ENCODE measurements at regions not wholly inside any gene's neighbourhood (a gene's known extent, or its start where the extent isn't known, plus 50 kb on each side); places are given as distances from the start of the nearest gene placed in this dataset.
A peak's percentile ranks its signal among the peaks of the same experiment; 100 is the strongest.

DNA sequence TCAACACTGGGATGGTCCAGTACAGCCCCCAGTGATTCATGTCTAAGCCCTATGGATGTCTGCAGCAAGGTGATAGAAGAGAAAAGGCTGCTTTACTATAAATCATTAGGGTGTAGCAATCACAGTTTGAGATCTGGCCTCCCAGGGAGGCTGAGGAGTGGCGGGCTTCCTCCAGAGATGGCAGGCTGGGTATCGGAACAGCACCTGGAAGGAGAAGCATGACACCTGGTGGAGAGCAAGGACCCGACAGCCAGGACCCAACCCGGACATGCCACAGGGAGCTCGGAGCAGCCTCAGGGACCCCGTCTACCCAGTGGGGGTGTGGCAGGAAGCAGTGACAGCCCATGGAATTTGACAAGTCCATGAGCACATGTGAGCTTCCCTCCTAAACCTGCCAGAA, 114.8 kb upstream of the CD93 start:
- H3K36me3 ChIP-seq (ENCODE audit: control insufficient read depth, insufficient read depth, low read length), result no peaks in the 10 kb centered on the region
- no peak for DNase-seq (ENCODE audit: extremely low read depth, insufficient read length)
- TF ChIP-seq, protein P1, sequence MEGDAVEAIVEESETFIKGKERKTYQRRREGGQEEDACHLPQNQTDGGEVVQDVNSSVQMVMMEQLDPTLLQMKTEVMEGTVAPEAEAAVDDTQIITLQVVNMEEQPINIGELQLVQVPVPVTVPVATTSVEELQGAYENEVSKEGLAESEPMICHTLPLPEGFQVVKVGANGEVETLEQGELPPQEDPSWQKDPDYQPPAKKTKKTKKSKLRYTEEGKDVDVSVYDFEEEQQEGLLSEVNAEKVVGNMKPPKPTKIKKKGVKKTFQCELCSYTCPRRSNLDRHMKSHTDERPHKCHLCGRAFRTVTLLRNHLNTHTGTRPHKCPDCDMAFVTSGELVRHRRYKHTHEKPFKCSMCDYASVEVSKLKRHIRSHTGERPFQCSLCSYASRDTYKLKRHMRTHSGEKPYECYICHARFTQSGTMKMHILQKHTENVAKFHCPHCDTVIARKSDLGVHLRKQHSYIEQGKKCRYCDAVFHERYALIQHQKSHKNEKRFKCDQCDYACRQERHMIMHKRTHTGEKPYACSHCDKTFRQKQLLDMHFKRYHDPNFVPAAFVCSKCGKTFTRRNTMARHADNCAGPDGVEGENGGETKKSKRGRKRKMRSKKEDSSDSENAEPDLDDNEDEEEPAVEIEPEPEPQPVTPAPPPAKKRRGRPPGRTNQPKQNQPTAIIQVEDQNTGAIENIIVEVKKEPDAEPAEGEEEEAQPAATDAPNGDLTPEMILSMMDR (IDR thresholded peaks at IDR 0.05; ENCODE audit: insufficient read depth, low read length, poor library complexity, severe bottlenecking), result peak; percentile 54
- H3K27me3 ChIP-seq (replicated peaks; ENCODE audit: control insufficient read depth, insufficient read depth, low read length), result no peaks in the 10 kb centered on the region; the same call in 1 of the 2 replicates
- H3K4me3 ChIP-seq (replicated peaks; ENCODE audit: low read depth, low read length), result no peak overlapping the region

DNA sequence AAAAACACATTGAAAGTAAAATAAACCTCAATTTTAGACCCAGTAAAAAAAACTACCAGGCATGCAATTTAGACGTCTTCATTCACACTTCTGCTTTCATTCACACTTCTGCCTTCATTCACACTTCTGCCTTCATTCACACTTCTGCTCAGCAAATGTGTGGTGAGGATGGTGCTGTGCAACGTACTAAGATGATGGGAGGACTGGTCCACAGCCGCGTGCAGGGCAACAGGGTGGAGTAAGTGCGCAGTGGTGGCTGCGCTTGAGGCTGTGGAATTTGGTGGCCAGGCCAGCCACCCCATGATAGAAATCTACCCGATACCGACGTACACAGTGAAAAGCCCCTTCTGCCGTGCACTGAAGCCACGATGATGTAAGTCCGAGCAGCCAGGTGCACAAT, 114.3 kb upstream of the CD93 start:
- DNase-seq (ENCODE audit: extremely low read depth, insufficient read length), result peak; percentile 57
- H3K36me3 ChIP-seq (ENCODE audit: control insufficient read depth, insufficient read depth, low read length), result no peaks in the 10 kb centered on the region
- TF ChIP-seq, protein P1 (IDR thresholded peaks at IDR 0.05; ENCODE audit: insufficient read depth, low read length, poor library complexity, severe bottlenecking), result no peak
- no peaks in the 10 kb centered on the region; the same call in 1 of the 2 replicates for H3K27me3 ChIP-seq (replicated peaks; ENCODE audit: control insufficient read depth, insufficient read depth, low read length)
- H3K4me3 ChIP-seq (replicated peaks; ENCODE audit: low read depth, low read length), result no peak overlapping the region

DNA sequence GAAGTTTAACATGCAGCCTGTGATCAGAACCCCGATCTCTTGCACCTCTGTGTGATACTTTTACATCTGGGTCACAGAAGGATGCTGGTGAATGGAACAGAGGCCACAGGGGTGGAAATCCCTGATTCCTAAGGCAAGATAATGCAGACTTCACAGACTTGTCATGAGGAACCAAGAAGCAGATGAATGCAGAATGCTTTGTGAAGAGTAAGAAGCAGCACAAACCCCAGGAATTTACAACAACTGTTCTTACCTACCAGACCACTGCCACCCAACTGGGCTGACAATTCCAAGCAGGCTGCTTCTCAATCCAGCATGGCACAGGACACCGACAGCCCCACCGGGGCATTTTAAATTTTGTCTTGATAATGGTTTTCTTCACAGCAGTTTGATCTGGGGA, 113.2 kb upstream of the CD93 start:
- TF ChIP-seq, protein P1 (IDR thresholded peaks at IDR 0.05; ENCODE audit: insufficient read depth, low read length, poor library complexity, severe bottlenecking), result no peak
- no peak for DNase-seq (ENCODE audit: extremely low read depth, insufficient read length)
- no peaks in the 10 kb centered on the region; the same call in 1 of the 2 replicates for H3K27me3 ChIP-seq (replicated peaks; ENCODE audit: control insufficient read depth, insufficient read depth, low read length)
- no peak overlapping the region for H3K4me3 ChIP-seq (replicated peaks; ENCODE audit: low read depth, low read length)
- no peaks in the 10 kb centered on the region for H3K36me3 ChIP-seq (ENCODE audit: control insufficient read depth, insufficient read depth, low read length)

DNA sequence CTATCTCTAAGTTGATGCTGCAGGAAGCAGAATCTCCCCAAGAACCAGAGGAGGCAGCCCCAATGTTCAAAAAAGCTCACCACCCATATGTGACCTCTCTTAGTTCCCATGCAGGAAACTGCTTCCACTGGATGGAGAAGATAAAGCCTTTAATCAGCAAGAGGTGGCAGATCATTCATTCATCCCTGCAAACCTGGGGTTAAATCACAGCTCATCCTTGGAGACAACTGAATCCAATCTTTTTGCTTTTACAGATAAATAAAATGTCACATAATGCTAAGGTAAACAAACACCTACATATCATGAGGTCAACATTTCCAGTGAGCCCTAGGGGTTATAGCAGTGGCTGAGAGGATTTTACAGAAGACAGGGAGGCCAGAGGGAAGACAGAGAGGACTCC, 112.7 kb upstream of the CD93 start:
- Histone ChIP-seq H3K36me3 (ENCODE audit: control insufficient read depth, insufficient read depth, low read length) (no peaks in the 10 kb centered on the region), H3K27me3 (replicated peaks; ENCODE audit: control insufficient read depth, insufficient read depth, low read length) (no peaks in the 10 kb centered on the region; the same call in 1 of the 2 replicates), H3K4me3 (replicated peaks; ENCODE audit: low read depth, low read length) (no peak overlapping the region)
- TF ChIP-seq, protein P1 (IDR thresholded peaks at IDR 0.05; ENCODE audit: insufficient read depth, low read length, poor library complexity, severe bottlenecking), result no peak
- no peak for DNase-seq (ENCODE audit: extremely low read depth, insufficient read length)

DNA sequence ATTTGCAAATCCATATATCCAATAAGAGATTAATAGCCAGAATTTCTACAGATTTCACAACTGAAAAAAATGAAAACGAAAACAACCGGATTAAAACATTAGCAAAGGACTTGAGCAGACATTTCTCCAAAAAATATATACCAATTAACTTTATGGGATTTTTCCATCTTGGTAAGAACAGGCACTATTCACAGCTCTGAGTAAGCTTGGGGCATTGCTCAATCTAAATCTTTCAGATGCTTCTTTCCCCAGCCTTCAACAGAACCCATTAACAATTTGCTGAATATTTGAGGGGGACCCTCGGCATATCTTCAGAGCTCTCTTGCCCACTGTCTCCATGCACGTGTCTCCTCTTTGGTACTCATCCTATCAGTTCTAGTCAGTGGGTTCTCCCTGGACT, 111.7 kb upstream of the CD93 start:
- DNase-seq (ENCODE audit: extremely low read depth, insufficient read length), result no peak
- TF ChIP-seq, protein P1 (IDR thresholded peaks at IDR 0.05; ENCODE audit: insufficient read depth, low read length, poor library complexity, severe bottlenecking), result no peak
- Histone ChIP-seq H3K36me3 (ENCODE audit: control insufficient read depth, insufficient read depth, low read length) (no peaks in the 10 kb centered on the region), H3K27me3 (replicated peaks; ENCODE audit: control insufficient read depth, insufficient read depth, low read length) (no peaks in the 10 kb centered on the region; the same call in 1 of the 2 replicates), H3K4me3 (replicated peaks; ENCODE audit: low read depth, low read length) (no peak overlapping the region)

DNA sequence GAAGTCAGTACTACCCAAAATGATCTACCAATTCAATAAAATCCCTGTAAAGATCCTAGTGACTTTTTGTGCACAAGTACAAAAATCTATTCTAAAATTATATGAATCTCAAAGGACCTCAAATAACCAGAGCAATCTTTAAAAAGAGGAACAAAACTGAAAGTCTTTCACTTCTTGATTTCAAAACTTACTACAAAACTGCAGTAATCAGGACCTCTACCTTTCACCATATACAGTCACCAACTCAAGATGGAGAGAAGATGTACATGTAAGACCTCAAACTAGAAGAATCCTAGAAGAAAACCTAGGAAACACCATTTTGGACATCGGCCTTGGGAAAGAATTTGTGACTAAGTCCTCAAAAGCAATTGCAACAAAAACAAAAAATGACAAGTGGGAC, 109.5 kb upstream of the CD93 start:
- DNase-seq (ENCODE audit: extremely low read depth, insufficient read length), result no peak
- Histone ChIP-seq H3K4me3 (replicated peaks; ENCODE audit: low read depth, low read length) (no peak overlapping the region), H3K27me3 (replicated peaks; ENCODE audit: control insufficient read depth, insufficient read depth, low read length) (no peaks in the 10 kb centered on the region), H3K36me3 (ENCODE audit: control insufficient read depth, insufficient read depth, low read length) (no peaks in the 10 kb centered on the region)
- TF ChIP-seq, protein P1 (IDR thresholded peaks at IDR 0.05; ENCODE audit: insufficient read depth, low read length, poor library complexity, severe bottlenecking), result no peak
